ENCODE measurements at regions not wholly inside any gene's neighbourhood (a gene's known extent, or its start where the extent isn't known, plus 50 kb on each side); places are given as distances from the start of the nearest gene placed in this dataset.

- TF ChIP-seq CTCF (IDR thresholded peaks at IDR 0.05; ENCODE audit: insufficient read depth in 1 of 2, low read depth in 1 of 2, low read length in 1 of 2, severe bottlenecking in 1 of 2, unreplicated experiment in 1 of 2), result no peak
- no peak for DNase-seq
- no TSS peak for BruUV-seq (replicated peaks)
These were observed 50.6 kb upstream of the UBE3C start for GRCh38 chr7:157088136-157088535.

More at GRCh38 chr7:157088136-157088535, 50.6 kb upstream of the UBE3C start:
- Mint-ChIP-seq H3K4me1 (ENCODE audit: low read depth, unreplicated experiment) (no peaks in the 10 kb centered on the region), H3K27me3 (ENCODE audit: insufficient read depth, unreplicated experiment) (peaks cover 3% of the 10 kb centered on the region), H3K36me3 (ENCODE audit: insufficient read depth, unreplicated experiment) (no peaks in the 10 kb centered on the region), H3K4me3 (ENCODE audit: unreplicated experiment) (no peak overlapping the region), H3K27ac (ENCODE audit: unreplicated experiment) (no peak overlapping the region), H3K9me3 (ENCODE audit: unreplicated experiment) (peaks cover 20% of the 10 kb centered on the region)
- Histone ChIP-seq H3K9me3 (peaks cover 13% of the 10 kb centered on the region), H3K4me1 (no peaks in the 10 kb centered on the region), H3K27me3 (replicated peaks; ENCODE audit: control insufficient read depth, insufficient read depth, low read length) (no peaks in the 10 kb centered on the region), H3K36me3 (ENCODE audit: control insufficient read depth, insufficient read depth, low read length) (no peaks in the 10 kb centered on the region), H3K4me3 (ENCODE audit: low read depth, low read length) (no peak overlapping the region)
- ChIA-PET POLR2A (no interaction called here), CTCF (no interaction called here)
- intact Hi-C loops (cut with micrococcal nuclease; ENCODE audit: unreplicated experiment), result no loop called here
